ENCODE measurements at regions not wholly inside any gene's neighbourhood (a gene's known extent, or its start where the extent isn't known, plus 50 kb on each side); places are given as distances from the start of the nearest gene placed in this dataset.

GRCh38 chr1:56142301-56142700, 437.1 kb downstream of the PLPP3 start:
- in situ Hi-C loops (cut with HindIII; ENCODE audit: low pct_unique_long_range_greater_than_20kb, low sequenced_read_pairs), result no loop called here
- TF ChIP-seq JUND (IDR thresholded peaks at IDR 0.05; ENCODE audit: low read depth), result no peak
- DNase-seq (ENCODE audit: low read depth in 1 of 2, low spot score in 1 of 2), result no peak

GRCh38 chr1:56139836-56140235, 439.5 kb downstream of the PLPP3 start:
- no peak for DNase-seq (ENCODE audit: low read depth in 1 of 2, low spot score in 1 of 2)
- TF ChIP-seq JUND (IDR thresholded peaks at IDR 0.05; ENCODE audit: low read depth), result no peak
- in situ Hi-C loops (cut with HindIII; ENCODE audit: low pct_unique_long_range_greater_than_20kb, low sequenced_read_pairs), result no loop called here

- no peak for DNase-seq (ENCODE audit: low read depth in 1 of 2, low spot score in 1 of 2)
- TF ChIP-seq JUND (IDR thresholded peaks at IDR 0.05; ENCODE audit: low read depth), result no peak
- in situ Hi-C loops (cut with HindIII; ENCODE audit: low pct_unique_long_range_greater_than_20kb, low sequenced_read_pairs), result no loop called here
Observed at GRCh38 chr1:56137521-56138505, 441.6 kb downstream of the PLPP3 start.

- in situ Hi-C loops (cut with HindIII; ENCODE audit: low pct_unique_long_range_greater_than_20kb, low sequenced_read_pairs), result no loop called here
- no peak for DNase-seq (ENCODE audit: low read depth in 1 of 2, low spot score in 1 of 2)
Observed at GRCh38 chr1:56137090-56137489, 442.3 kb downstream of the PLPP3 start.

GRCh38 chr1:56135864-56136147, 443.6 kb downstream of the PLPP3 start:
- no peak for TF ChIP-seq JUND (IDR thresholded peaks at IDR 0.05; ENCODE audit: low read depth)
- in situ Hi-C loops (cut with HindIII; ENCODE audit: low pct_unique_long_range_greater_than_20kb, low sequenced_read_pairs), result no loop called here
- DNase-seq (ENCODE audit: low read depth in 1 of 2, low spot score in 1 of 2), result no peak

More at GRCh38 chr1:56137090-56137489, 442.3 kb downstream of the PLPP3 start:
- TF ChIP-seq JUND (IDR thresholded peaks at IDR 0.05; ENCODE audit: low read depth), result no peak

- in situ Hi-C loops (cut with HindIII; ENCODE audit: low pct_unique_long_range_greater_than_20kb, low sequenced_read_pairs), result no loop called here
- no peak for TF ChIP-seq JUND (IDR thresholded peaks at IDR 0.05; ENCODE audit: low read depth)
- DNase-seq (ENCODE audit: low read depth in 1 of 2, low spot score in 1 of 2), result no peak
Observed at GRCh38 chr1:56135069-56135863, 444.1 kb downstream of the PLPP3 start.

GRCh38 chr1:56133522-56134472, 445.6 kb downstream of the PLPP3 start:
- no peak for TF ChIP-seq JUND (IDR thresholded peaks at IDR 0.05; ENCODE audit: low read depth)
- DNase-seq (ENCODE audit: low read depth in 1 of 2, low spot score in 1 of 2), result no peak
- in situ Hi-C loops (cut with HindIII; ENCODE audit: low pct_unique_long_range_greater_than_20kb, low sequenced_read_pairs), result no loop called here

- in situ Hi-C loops (cut with HindIII; ENCODE audit: low pct_unique_long_range_greater_than_20kb, low sequenced_read_pairs), result no loop called here
- DNase-seq (ENCODE audit: low read depth in 1 of 2, low spot score in 1 of 2), result no peak
- TF ChIP-seq JUND (IDR thresholded peaks at IDR 0.05; ENCODE audit: low read depth), result no peak
Observed at GRCh38 chr1:56132520-56132919, 446.8 kb downstream of the PLPP3 start.

GRCh38 chr1:56129837-56130236, 449.5 kb downstream of the PLPP3 start:
- in situ Hi-C loops (cut with HindIII; ENCODE audit: low pct_unique_long_range_greater_than_20kb, low sequenced_read_pairs), result no loop called here

GRCh38 chr1:56125316-56125715, 454.0 kb downstream of the PLPP3 start:
- TF ChIP-seq JUND (IDR thresholded peaks at IDR 0.05; ENCODE audit: low read depth), result no peak
- DNase-seq (ENCODE audit: low read depth in 1 of 2, low spot score in 1 of 2), result no peak
- in situ Hi-C loops (cut with HindIII; ENCODE audit: low pct_unique_long_range_greater_than_20kb, low sequenced_read_pairs), result no loop called here

More at GRCh38 chr1:56129837-56130236, 449.5 kb downstream of the PLPP3 start:
- DNase-seq (ENCODE audit: low read depth in 1 of 2, low spot score in 1 of 2), result no peak
- no peak for TF ChIP-seq JUND (IDR thresholded peaks at IDR 0.05; ENCODE audit: low read depth)

- in situ Hi-C loops (cut with HindIII; ENCODE audit: low pct_unique_long_range_greater_than_20kb, low sequenced_read_pairs), result no loop called here
- TF ChIP-seq JUND (IDR thresholded peaks at IDR 0.05; ENCODE audit: low read depth), result no peak
- no peak for DNase-seq (ENCODE audit: low read depth in 1 of 2, low spot score in 1 of 2)
Observed at GRCh38 chr1:56123826-56124225, 455.5 kb downstream of the PLPP3 start.

- TF ChIP-seq JUND (IDR thresholded peaks at IDR 0.05; ENCODE audit: low read depth), result no peak
- no peak for DNase-seq (ENCODE audit: low read depth in 1 of 2, low spot score in 1 of 2)
- in situ Hi-C loops (cut with HindIII; ENCODE audit: low pct_unique_long_range_greater_than_20kb, low sequenced_read_pairs), result no loop called here
Observed at GRCh38 chr1:56123421-56123820, 455.9 kb downstream of the PLPP3 start.
